Endodermal cell (in vitro differentiated cells): ENCODE measurements at regions not wholly inside any gene's neighbourhood (a gene's known extent, or its start where the extent isn't known, plus 50 kb on each side); places are given as distances from the start of the nearest gene placed in this dataset.

ENCODE experiments used
- DNase-seq: peaks from one replicate; pipeline ENCODE4 v3.0.0-alpha.2; 2017
- H3K27ac ChIP-seq: 2 replicates; pipeline ENCODE4 v1.5.1; 2013; ENCODE audit warnings: mild to moderate bottlenecking, low read depth, low read length, moderate library complexity
- H3K27me3 ChIP-seq: 2 replicates; pipeline ENCODE4 v1.6.1; 2013; ENCODE audit warnings: mild to moderate bottlenecking, low read length, moderate library complexity; ENCODE audit not compliant: insufficient read depth, control insufficient read depth, poor library complexity, severe bottlenecking
- H3K36me3 ChIP-seq: 2 replicates; pipeline ENCODE4 v1.7.0; 2013; ENCODE audit warnings: mild to moderate bottlenecking, low read length, moderate library complexity; ENCODE audit not compliant: control insufficient read depth, insufficient read depth
- H3K4me1 ChIP-seq: one replicate; pipeline ENCODE4 v1.7.0; 2013; ENCODE audit warnings: low read length; ENCODE audit not compliant: control insufficient read depth, insufficient read depth
- H3K4me3 ChIP-seq: 2 replicates; pipeline ENCODE4 v1.5.1; 2013; ENCODE audit warnings: mild to moderate bottlenecking, low read length, moderate library complexity
- H3K9ac ChIP-seq: 2 replicates; pipeline ENCODE4 v1.6.1; 2013; ENCODE audit warnings: mild to moderate bottlenecking, low read length, moderate library complexity; ENCODE audit not compliant: poor library complexity, severe bottlenecking; ENCODE audit errors: extremely low read depth
- H3K9me3 ChIP-seq: 2 replicates; pipeline ENCODE4 v1.6.1; 2013; ENCODE audit warnings: mild to moderate bottlenecking, low read length, moderate library complexity; ENCODE audit not compliant: control insufficient read depth
- H3K27ac Mint-ChIP-seq: 2 replicates; pipeline ENCODE4 v1.8.0; 2020; ENCODE audit warnings: mixed read lengths
- H3K27me3 Mint-ChIP-seq: 2 replicates; pipeline ENCODE4 v1.8.0; 2021; ENCODE audit warnings: mild to moderate bottlenecking, mixed read lengths; ENCODE audit not compliant: insufficient read depth
- H3K36me3 Mint-ChIP-seq: 2 replicates; pipeline ENCODE4 v1.8.0; 2020; ENCODE audit warnings: low read depth, mixed read lengths
- H3K4me1 Mint-ChIP-seq: 2 replicates; pipeline ENCODE4 v1.8.0; 2020; ENCODE audit warnings: mixed read lengths
- H3K4me3 Mint-ChIP-seq: 2 replicates; pipeline ENCODE4 v1.8.0; 2020; ENCODE audit warnings: mild to moderate bottlenecking, moderate library complexity, mixed read lengths
- H3K9me3 Mint-ChIP-seq: 2 replicates; pipeline ENCODE4 v1.8.0; 2020; ENCODE audit warnings: mild to moderate bottlenecking, mixed read lengths
- WGBS, 2 experiments: methylation state at CpG; one replicate each; pipeline versions ENCODE4 v1.1.5 to v1.1.7; 2013; ENCODE audit warnings: missing lambda C conversion rate in 2 of 2, mixed read lengths in 1 of 2; ENCODE audit not compliant: insufficient coverage in 1 of 2, insufficient read length in 1 of 2; 5-methylcytosine and 5-hydroxymethylcytosine counted together
- TF ChIP-seq, protein P1 (sequence below): fragments of 200-600 bp; sonication (generic); conservative IDR thresholded peaks from 2 replicates; pipeline ENCODE4 v1.5.0; 2021; ENCODE audit warnings: antibody characterized with exemption, mild to moderate bottlenecking

DNA sequence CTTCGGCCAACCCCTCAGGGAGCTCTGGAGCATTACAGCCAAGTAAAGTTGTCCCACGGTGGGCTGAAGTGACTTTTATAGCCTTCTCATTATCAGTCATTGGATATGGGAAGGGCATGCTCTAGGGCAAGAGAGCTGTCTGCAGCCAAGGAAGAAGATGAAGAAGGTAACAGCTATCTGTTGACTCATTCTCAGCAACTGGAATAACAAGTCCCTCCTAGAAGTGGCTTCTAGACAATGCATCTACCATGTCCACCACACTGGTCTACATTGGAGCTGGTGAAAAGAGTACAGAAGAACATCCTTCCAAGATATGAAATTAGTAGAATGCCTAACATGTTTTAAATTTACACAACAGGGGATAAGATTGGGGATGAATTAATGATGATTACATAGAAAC is 524.2 kb downstream of the ACTL7B start:
- H3K9ac ChIP-seq = no peak overlapping the region
- Mint-ChIP-seq H3K4me3 (no peak overlapping the region), H3K27me3 (peaks cover 5% of the 10 kb centered on the region), H3K4me1 (peaks cover 15% of the 10 kb centered on the region), H3K9me3 (peaks cover 27% of the 10 kb centered on the region), H3K36me3 (peaks cover 2% of the 10 kb centered on the region), H3K27ac (no peak overlapping the region)
- TF ChIP-seq, protein P1, sequence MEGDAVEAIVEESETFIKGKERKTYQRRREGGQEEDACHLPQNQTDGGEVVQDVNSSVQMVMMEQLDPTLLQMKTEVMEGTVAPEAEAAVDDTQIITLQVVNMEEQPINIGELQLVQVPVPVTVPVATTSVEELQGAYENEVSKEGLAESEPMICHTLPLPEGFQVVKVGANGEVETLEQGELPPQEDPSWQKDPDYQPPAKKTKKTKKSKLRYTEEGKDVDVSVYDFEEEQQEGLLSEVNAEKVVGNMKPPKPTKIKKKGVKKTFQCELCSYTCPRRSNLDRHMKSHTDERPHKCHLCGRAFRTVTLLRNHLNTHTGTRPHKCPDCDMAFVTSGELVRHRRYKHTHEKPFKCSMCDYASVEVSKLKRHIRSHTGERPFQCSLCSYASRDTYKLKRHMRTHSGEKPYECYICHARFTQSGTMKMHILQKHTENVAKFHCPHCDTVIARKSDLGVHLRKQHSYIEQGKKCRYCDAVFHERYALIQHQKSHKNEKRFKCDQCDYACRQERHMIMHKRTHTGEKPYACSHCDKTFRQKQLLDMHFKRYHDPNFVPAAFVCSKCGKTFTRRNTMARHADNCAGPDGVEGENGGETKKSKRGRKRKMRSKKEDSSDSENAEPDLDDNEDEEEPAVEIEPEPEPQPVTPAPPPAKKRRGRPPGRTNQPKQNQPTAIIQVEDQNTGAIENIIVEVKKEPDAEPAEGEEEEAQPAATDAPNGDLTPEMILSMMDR = no peak
- no peak overlapping the region for H3K4me3 ChIP-seq
- peaks cover 13% of the 10 kb centered on the region for H3K4me1 ChIP-seq
- no peak for DNase-seq
- no peak overlapping the region for H3K27ac ChIP-seq
- H3K27me3 ChIP-seq = no peaks in the 10 kb centered on the region
- no peaks in the 10 kb centered on the region for H3K36me3 ChIP-seq
- WGBS, 2 experiments = 96 to 100% methylated on average over 1 to 2 of the region's 2 CpGs
- H3K9me3 ChIP-seq = peaks cover 30% of the 10 kb centered on the region

GRCh38 chr9:108325406-108325805 is 530.4 kb downstream of the ACTL7B start:
- Histone ChIP-seq H3K4me3 (no peak overlapping the region), H3K9me3 (peaks cover 30% of the 10 kb centered on the region), H3K27ac (no peak overlapping the region), H3K27me3 (no peaks in the 10 kb centered on the region), H3K36me3 (no peaks in the 10 kb centered on the region), H3K9ac (no peak overlapping the region), H3K4me1 (no peaks in the 10 kb centered on the region)
- Mint-ChIP-seq H3K27me3 (no peaks in the 10 kb centered on the region), H3K4me3 (no peak overlapping the region), H3K9me3 (peaks cover 34% of the 10 kb centered on the region), H3K27ac (no peak overlapping the region), H3K36me3 (peaks cover 2% of the 10 kb centered on the region), H3K4me1 (peaks cover 4% of the 10 kb centered on the region)
- 67 to 95% methylated on average over 1 of the region's 1 CpG for WGBS, 2 experiments
- TF ChIP-seq, protein P1 = no peak
- DNase-seq = no peak

DNA sequence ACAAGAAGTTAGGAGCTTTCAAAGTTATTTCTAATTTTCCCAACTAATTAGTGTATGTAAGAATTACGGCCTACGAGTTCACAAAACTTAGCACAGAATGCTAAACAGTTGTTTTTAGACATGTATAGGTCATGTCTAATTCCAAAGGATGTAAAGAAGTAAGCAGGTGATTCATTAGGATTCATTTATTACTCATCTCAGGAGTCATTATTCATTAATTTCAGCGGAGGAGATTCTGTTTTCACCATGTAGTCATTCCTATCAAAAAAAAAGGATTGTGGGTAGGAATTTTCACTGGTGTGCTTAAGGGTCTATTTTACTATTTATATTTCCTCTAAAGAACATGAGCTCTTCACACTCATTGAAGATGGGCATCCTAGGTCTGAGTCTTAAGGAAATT is 532.2 kb downstream of the ACTL7B start:
- Histone ChIP-seq H3K36me3 (no peaks in the 10 kb centered on the region), H3K9ac (no peak overlapping the region)
- 82% methylated on average over 3 of the region's 3 CpGs; no CpG with 5 or more reads in 1 of the 2 experiments for WGBS, 2 experiments

More for the DNA sequence above, 532.2 kb downstream of the ACTL7B start:
- Mint-ChIP-seq H3K36me3 (no peaks in the 10 kb centered on the region), H3K9me3 (peaks cover 29% of the 10 kb centered on the region), H3K4me3 (no peak overlapping the region), H3K4me1 (peaks cover 4% of the 10 kb centered on the region), H3K27me3 (no peaks in the 10 kb centered on the region), H3K27ac (no peak overlapping the region)
- H3K27ac ChIP-seq = no peak overlapping the region
- H3K4me1 ChIP-seq = no peaks in the 10 kb centered on the region
- TF ChIP-seq, protein P1 = no peak
- peaks cover 19% of the 10 kb centered on the region for H3K9me3 ChIP-seq
- no peak for DNase-seq
- no peaks in the 10 kb centered on the region for H3K27me3 ChIP-seq
- no peak overlapping the region for H3K4me3 ChIP-seq
